Smooth muscle cell (in vitro differentiated cells): ENCODE measurements at regions not wholly inside any gene's neighbourhood (a gene's known extent, or its start where the extent isn't known, plus 50 kb on each side); places are given as distances from the start of the nearest gene placed in this dataset.
"Not testable (repeated sequence)": the region's sequence is repeated elsewhere in the genome, so short reads cannot be mapped to it uniquely, and the experiment has no call there.

Experiments used
- DNase-seq: peaks from one replicate; lab custom pipeline; 2025; ENCODE audit not compliant: unreplicated experiment; lab: John Stamatoyannopoulos, UW
- H2AFZ ChIP-seq: fragments of 200-600 bp; sonication (generic); 2 replicates; pipeline ENCODE4 v1.6.0; 2016; ENCODE audit warnings: antibody characterized with exemption, low read depth, mild to moderate bottlenecking
- H3F3A ChIP-seq: fragments of 200-600 bp; sonication (generic); 2 replicates; pipeline ENCODE4 v1.6.0; 2017; ENCODE audit warnings: antibody characterized with exemption, low read depth
- H3K27ac ChIP-seq: fragments of 200-600 bp; sonication (generic); 2 replicates; pipeline ENCODE4 v1.5.1; 2016; ENCODE audit warnings: low read depth, mild to moderate bottlenecking
- H3K27me3 ChIP-seq: fragments of 200-600 bp; sonication (generic); 2 replicates; pipeline ENCODE4 v1.6.1; 2016; ENCODE audit warnings: low read depth, mild to moderate bottlenecking
- H3K36me3 ChIP-seq: fragments of 200-600 bp; sonication (generic); 2 replicates; pipeline ENCODE4 v1.5.1; 2016; ENCODE audit warnings: low read depth
- H3K4me1 ChIP-seq: fragments of 200-600 bp; sonication (generic); 2 replicates; pipeline ENCODE4 v1.5.1; 2016; ENCODE audit warnings: low read depth
- H3K4me2 ChIP-seq: fragments of 200-600 bp; sonication (generic); 2 replicates; pipeline ENCODE4 v1.6.0; 2016; ENCODE audit warnings: mild to moderate bottlenecking
- H3K4me3 ChIP-seq: fragments of 200-600 bp; sonication (generic); 2 replicates; pipeline ENCODE4 v1.5.1; 2016; ENCODE audit warnings: mild to moderate bottlenecking
- H3K79me2 ChIP-seq: fragments of 200-600 bp; sonication (generic); 2 replicates; pipeline ENCODE4 v1.6.0; 2016; ENCODE audit warnings: low read depth, mild to moderate bottlenecking
- H3K9ac ChIP-seq: fragments of 200-600 bp; sonication (generic); 2 replicates; pipeline ENCODE4 v1.6.0; 2016; ENCODE audit warnings: low read depth
- H3K9me3 ChIP-seq: fragments of 200-600 bp; sonication (generic); replicated peaks from 2 replicates; pipeline ENCODE4 v1.5.1; 2016; ENCODE audit warnings: low read depth
- H4K20me1 ChIP-seq: fragments of 200-600 bp; sonication (generic); 2 replicates; pipeline ENCODE4 v1.6.0; 2016; ENCODE audit warnings: low read depth
- WGBS: methylation state at CpG from one replicate; pipeline ENCODE4 v1.1.7; 2016; ENCODE audit warnings: low lambda C conversion rate; 5-methylcytosine and 5-hydroxymethylcytosine counted together
- TF ChIP-seq, protein P1 (sequence below): fragments of 200-600 bp; sonication (generic); IDR thresholded peaks from 2 replicates; pipeline ENCODE4 v1.5.1; 2017; ENCODE audit warnings: borderline replicate concordance, mild to moderate bottlenecking, antibody characterized with exemption; ENCODE audit not compliant: insufficient read depth, poor library complexity, severe bottlenecking

DNA sequence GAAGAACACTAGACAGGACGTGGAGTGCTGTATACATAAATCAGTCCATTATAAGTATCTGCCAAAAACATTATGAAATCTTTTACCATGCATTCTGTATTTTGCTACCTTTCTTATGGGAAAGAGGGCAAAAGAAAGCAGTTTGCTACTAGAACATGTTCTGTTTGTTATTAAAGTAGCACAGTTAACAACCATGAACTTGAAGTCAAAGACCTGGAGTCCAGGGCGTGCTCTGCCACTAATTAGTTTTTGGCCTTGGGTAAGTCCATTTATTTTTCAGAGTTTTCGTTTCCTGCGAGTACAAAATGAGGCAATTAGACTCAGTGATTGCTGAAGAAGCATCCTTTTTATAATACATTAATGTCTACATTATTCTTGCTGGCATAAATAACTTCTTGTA, 143.3 kb upstream of the AGTR1 start:
- Histone ChIP-seq H3K4me2 (no peak overlapping the region), H2AFZ (no peak overlapping the region)

DNA sequence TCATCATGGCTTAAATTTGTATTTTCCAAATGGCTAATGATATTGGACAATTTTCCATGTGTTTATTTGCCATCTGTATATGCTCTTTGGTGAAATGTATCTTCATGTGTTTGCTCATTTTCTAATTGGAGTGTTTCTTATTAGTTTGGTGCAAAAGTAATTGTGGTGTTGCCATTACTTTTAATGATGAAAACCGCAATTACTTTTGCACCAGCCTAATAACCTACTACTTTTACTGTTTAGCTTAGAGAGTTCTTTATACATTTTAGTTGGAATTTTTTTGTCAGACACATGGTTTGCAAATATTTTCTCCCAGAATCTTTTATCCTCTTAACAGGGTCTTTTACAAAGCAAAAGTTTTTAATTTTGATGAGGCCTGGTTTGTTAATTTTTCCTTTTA, 141.0 kb upstream of the AGTR1 start:
- Histone ChIP-seq H3K9ac (no peak overlapping the region), H2AFZ (no peak overlapping the region), H3K36me3 (no peaks in the 10 kb centered on the region), H3F3A (no peaks in the 10 kb centered on the region), H3K4me1 (no peaks in the 10 kb centered on the region), H3K79me2 (no peaks in the 10 kb centered on the region), H3K4me2 (no peak overlapping the region), H3K27ac (no peak overlapping the region), H3K4me3 (no peak overlapping the region), H4K20me1 (no peaks in the 10 kb centered on the region), H3K27me3 (no peaks in the 10 kb centered on the region), H3K9me3 (no peaks in the 10 kb centered on the region)
- TF ChIP-seq, protein P1, sequence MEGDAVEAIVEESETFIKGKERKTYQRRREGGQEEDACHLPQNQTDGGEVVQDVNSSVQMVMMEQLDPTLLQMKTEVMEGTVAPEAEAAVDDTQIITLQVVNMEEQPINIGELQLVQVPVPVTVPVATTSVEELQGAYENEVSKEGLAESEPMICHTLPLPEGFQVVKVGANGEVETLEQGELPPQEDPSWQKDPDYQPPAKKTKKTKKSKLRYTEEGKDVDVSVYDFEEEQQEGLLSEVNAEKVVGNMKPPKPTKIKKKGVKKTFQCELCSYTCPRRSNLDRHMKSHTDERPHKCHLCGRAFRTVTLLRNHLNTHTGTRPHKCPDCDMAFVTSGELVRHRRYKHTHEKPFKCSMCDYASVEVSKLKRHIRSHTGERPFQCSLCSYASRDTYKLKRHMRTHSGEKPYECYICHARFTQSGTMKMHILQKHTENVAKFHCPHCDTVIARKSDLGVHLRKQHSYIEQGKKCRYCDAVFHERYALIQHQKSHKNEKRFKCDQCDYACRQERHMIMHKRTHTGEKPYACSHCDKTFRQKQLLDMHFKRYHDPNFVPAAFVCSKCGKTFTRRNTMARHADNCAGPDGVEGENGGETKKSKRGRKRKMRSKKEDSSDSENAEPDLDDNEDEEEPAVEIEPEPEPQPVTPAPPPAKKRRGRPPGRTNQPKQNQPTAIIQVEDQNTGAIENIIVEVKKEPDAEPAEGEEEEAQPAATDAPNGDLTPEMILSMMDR, result no peak
- WGBS, result 93% methylated on average over 1 of the region's 1 CpG
- DNase-seq, result no peak

More for the DNA sequence above, 143.3 kb upstream of the AGTR1 start:
- H3K27ac ChIP-seq, result no peak overlapping the region
- H3K27me3 ChIP-seq, result no peaks in the 10 kb centered on the region
- no peaks in the 10 kb centered on the region for H3K4me1 ChIP-seq
- no peaks in the 10 kb centered on the region for H3K36me3 ChIP-seq
- no peaks in the 10 kb centered on the region for H4K20me1 ChIP-seq
- no peak for DNase-seq
- TF ChIP-seq, protein P1, result no peak
- no peaks in the 10 kb centered on the region for H3F3A ChIP-seq
- H3K9ac ChIP-seq, result no peak overlapping the region
- no peaks in the 10 kb centered on the region for H3K9me3 ChIP-seq
- H3K79me2 ChIP-seq, result no peaks in the 10 kb centered on the region
- 72% methylated on average over 4 of the region's 4 CpGs for WGBS
- H3K4me3 ChIP-seq, result no peak overlapping the region

DNA sequence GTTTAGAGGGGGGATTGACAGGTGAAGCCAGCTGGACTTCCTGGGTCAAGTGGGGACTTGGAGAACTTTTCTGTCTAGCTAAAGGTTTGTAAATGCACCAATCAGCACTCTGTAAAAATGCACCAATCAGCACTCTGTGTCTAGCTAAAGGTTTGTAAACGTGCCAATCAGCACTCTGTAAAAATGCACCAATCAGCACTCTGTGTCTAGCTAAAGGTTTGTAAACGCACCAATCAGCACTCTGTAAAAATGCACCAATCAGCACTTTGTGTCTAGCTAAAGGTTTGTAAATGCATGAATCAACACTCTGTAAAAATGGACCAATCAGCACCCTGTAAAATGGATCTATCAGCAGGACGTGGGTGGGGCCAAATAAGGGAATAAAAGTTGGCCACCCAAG, 120.1 kb upstream of the AGTR1 start:
- H3K27ac ChIP-seq, H3K79me2 ChIP-seq, H3K9ac ChIP-seq, H3F3A ChIP-seq, H4K20me1 ChIP-seq, H2AFZ ChIP-seq, H3K4me1 ChIP-seq, H3K4me2 ChIP-seq, H3K4me3 ChIP-seq, DNase-seq, H3K27me3 ChIP-seq, H3K9me3 ChIP-seq, H3K36me3 ChIP-seq: not testable (repeated sequence)
- 72% methylated on average over 3 of the region's 3 CpGs for WGBS

DNA sequence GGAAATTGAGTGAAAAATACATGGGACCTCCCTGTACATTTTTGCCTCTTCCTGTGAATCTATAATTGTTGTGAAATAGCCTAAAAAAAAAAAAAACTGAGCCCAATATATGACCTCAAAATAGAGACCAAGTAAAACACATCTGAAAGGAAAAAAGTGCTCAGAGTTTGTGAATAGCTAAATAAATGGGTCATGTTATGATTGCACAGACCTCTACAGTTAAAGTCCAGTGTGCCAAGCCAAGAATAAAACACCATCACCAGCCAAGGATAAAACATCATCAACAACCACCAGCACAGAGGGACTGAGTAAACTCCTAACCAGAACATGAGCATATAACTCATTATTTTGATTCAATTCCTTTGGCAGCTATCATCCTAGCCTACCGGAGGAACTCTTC, 115.6 kb upstream of the AGTR1 start:
- no peaks in the 10 kb centered on the region for H3K4me1 ChIP-seq
- DNase-seq, result no peak
- no peak overlapping the region for H3K4me2 ChIP-seq
- no peak overlapping the region for H2AFZ ChIP-seq
- H3K27me3 ChIP-seq, result no peaks in the 10 kb centered on the region
- no peak overlapping the region for H3K27ac ChIP-seq
- WGBS, result 88% methylated on average over 1 of the region's 1 CpG
- H4K20me1 ChIP-seq, result no peaks in the 10 kb centered on the region
- TF ChIP-seq, protein P1, result no peak
- H3K36me3 ChIP-seq, result no peaks in the 10 kb centered on the region
- no peak overlapping the region for H3K9ac ChIP-seq
- no peaks in the 10 kb centered on the region for H3F3A ChIP-seq
- no peaks in the 10 kb centered on the region for H3K9me3 ChIP-seq
- H3K4me3 ChIP-seq, result no peak overlapping the region
- H3K79me2 ChIP-seq, result no peaks in the 10 kb centered on the region
